ENCODE measurements at regions not wholly inside any gene's neighbourhood (a gene's known extent, or its start where the extent isn't known, plus 50 kb on each side); places are given as distances from the start of the nearest gene placed in this dataset.

GRCh38 chr16:55003916-55004315 is 73.3 kb downstream of the IRX5 start:
- DNase-seq (ENCODE audit: low read depth, low spot score) (no peak), FAIRE-seq (no peak)
- H3K27me3 ChIP-seq (ENCODE audit: control insufficient read depth in 2 of 2, insufficient read depth in 2 of 2, low read length in 2 of 2) = no peaks in the 10 kb centered on the region
- no peak overlapping the region for H3K27ac ChIP-seq (ENCODE audit: insufficient read depth, low read depth, low read length)
- CTCF ChIA-PET = no interaction called here
- no peaks in the 10 kb centered on the region for H3K9me1 ChIP-seq (replicated peaks; ENCODE audit: control insufficient read depth, extremely low read depth, insufficient read depth, low read length)
- intact Hi-C loops (cut with micrococcal nuclease) = no loop called here
- H3K4me3 ChIP-seq (replicated peaks in 1 of 3; ENCODE audit: insufficient read depth in 1 of 3, low read depth in 1 of 3, low read length in 3 of 3) = no peak overlapping the region
- H3K9me3 ChIP-seq (replicated peaks; ENCODE audit: control insufficient read depth, insufficient read depth, low read length) = no peaks in the 10 kb centered on the region
- no peak overlapping the region for H2AFZ ChIP-seq (ENCODE audit: low read depth, low read length)
- no peak overlapping the region for H3K9ac ChIP-seq (replicated peaks; ENCODE audit: extremely low read depth, insufficient read depth, low read length)
- no peaks in the 10 kb centered on the region for H3K36me3 ChIP-seq (ENCODE audit: control insufficient read depth in 2 of 2, extremely low read depth in 1 of 2, insufficient read depth in 2 of 2, low read length in 2 of 2)
- H4K20me1 ChIP-seq (replicated peaks; ENCODE audit: control insufficient read depth, extremely low read depth, insufficient read depth, low read length) = no peaks in the 10 kb centered on the region
- BruUV-seq (replicated peaks) = no TSS peak
- H3K4me1 ChIP-seq (ENCODE audit: control insufficient read depth, extremely low read depth, insufficient read depth, low read length) = no peaks in the 10 kb centered on the region
- no peak overlapping the region for H3K4me2 ChIP-seq (ENCODE audit: insufficient read depth, low read length)
- POLR2A ChIA-PET = no interaction called here
- TF ChIP-seq MYC (IDR thresholded peaks at IDR 0.05; ENCODE audit: low read depth, low read length) (no peak), POLR2AphosphoS5 (IDR thresholded peaks at IDR 0.05; ENCODE audit: insufficient read depth, low read depth, low read length) (no peak), GATA2 (IDR thresholded peaks at IDR 0.05; ENCODE audit: insufficient read depth, insufficient read length, low read depth, low read length) (no peak), EZH2 (IDR thresholded peaks at IDR 0.05; ENCODE audit: borderline replicate concordance, low read depth, low read length, severe bottlenecking) (no peak), POLR2A (IDR thresholded peaks at IDR 0.05; ENCODE audit: low read depth, low read length) (no peak), JUN (IDR thresholded peaks at IDR 0.05; ENCODE audit: borderline replicate concordance, insufficient read depth, insufficient read length, low read depth) (no peak)
- TF ChIP-seq, protein P1, sequence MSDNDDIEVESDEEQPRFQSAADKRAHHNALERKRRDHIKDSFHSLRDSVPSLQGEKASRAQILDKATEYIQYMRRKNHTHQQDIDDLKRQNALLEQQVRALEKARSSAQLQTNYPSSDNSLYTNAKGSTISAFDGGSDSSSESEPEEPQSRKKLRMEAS (IDR thresholded peaks at IDR 0.05; ENCODE audit: insufficient read depth, insufficient read length) = no peak
- dilution Hi-C loops (cut with MboI; ENCODE audit: extremely low pct_ligation_motif_present, low sequenced_read_pairs) = no loop called here
- H3K79me2 ChIP-seq (ENCODE audit: control insufficient read depth, insufficient read depth, low read length) = no peaks in the 10 kb centered on the region

- no peaks in the 10 kb centered on the region for H4K20me1 ChIP-seq (replicated peaks; ENCODE audit: control insufficient read depth, extremely low read depth, insufficient read depth, low read length)
- H3K4me1 ChIP-seq (ENCODE audit: control insufficient read depth, extremely low read depth, insufficient read depth, low read length) = no peaks in the 10 kb centered on the region
- no peak overlapping the region for H3K27ac ChIP-seq (ENCODE audit: insufficient read depth, low read depth, low read length)
- no peaks in the 10 kb centered on the region for H3K9me3 ChIP-seq (replicated peaks; ENCODE audit: control insufficient read depth, insufficient read depth, low read length)
- no peak overlapping the region for H2AFZ ChIP-seq (ENCODE audit: low read depth, low read length)
- H3K36me3 ChIP-seq (ENCODE audit: control insufficient read depth in 2 of 2, extremely low read depth in 1 of 2, insufficient read depth in 2 of 2, low read length in 2 of 2) = no peaks in the 10 kb centered on the region
- no peak for TF ChIP-seq POLR2A (IDR thresholded peaks at IDR 0.05; ENCODE audit: low read depth, low read length)
- TF ChIP-seq, protein P1 (IDR thresholded peaks at IDR 0.05; ENCODE audit: insufficient read depth, insufficient read length) = no peak
- no peak for TF ChIP-seq MYC (IDR thresholded peaks at IDR 0.05; ENCODE audit: low read depth, low read length)
- no peak for TF ChIP-seq POLR2AphosphoS5 (IDR thresholded peaks at IDR 0.05; ENCODE audit: insufficient read depth, low read depth, low read length)
- no peak for TF ChIP-seq CTCF (IDR thresholded peaks at IDR 0.05; ENCODE audit: extremely low read depth in 1 of 2, insufficient read depth in 1 of 2, low read depth in 1 of 2, low read length in 2 of 2)
- TF ChIP-seq EZH2 (IDR thresholded peaks at IDR 0.05; ENCODE audit: borderline replicate concordance, low read depth, low read length, severe bottlenecking) = no peak
- no peak for TF ChIP-seq GATA2 (IDR thresholded peaks at IDR 0.05; ENCODE audit: insufficient read depth, insufficient read length, low read depth, low read length)
- no peak for TF ChIP-seq JUN (IDR thresholded peaks at IDR 0.05; ENCODE audit: borderline replicate concordance, insufficient read depth, insufficient read length, low read depth)
- TF ChIP-seq FOS (IDR thresholded peaks at IDR 0.05; ENCODE audit: borderline replicate concordance, insufficient read depth, low read length) = no peak
- ChIA-PET POLR2A (no interaction called here), CTCF (no interaction called here)
- no peaks in the 10 kb centered on the region for H3K27me3 ChIP-seq (ENCODE audit: control insufficient read depth in 2 of 2, insufficient read depth in 2 of 2, low read length in 2 of 2)
- intact Hi-C loops (cut with micrococcal nuclease) = no loop called here
- no peak for DNase-seq (ENCODE audit: low read depth, low spot score)
- H3K9ac ChIP-seq (replicated peaks; ENCODE audit: extremely low read depth, insufficient read depth, low read length) = no peak overlapping the region
- no peaks in the 10 kb centered on the region for H3K9me1 ChIP-seq (replicated peaks; ENCODE audit: control insufficient read depth, extremely low read depth, insufficient read depth, low read length)
- H3K4me3 ChIP-seq (replicated peaks in 1 of 3; ENCODE audit: insufficient read depth in 1 of 3, low read depth in 1 of 3, low read length in 3 of 3) = no peak overlapping the region
- no TSS peak for BruUV-seq (replicated peaks)
- no peak overlapping the region for H3K4me2 ChIP-seq (ENCODE audit: insufficient read depth, low read length)
- dilution Hi-C loops (cut with MboI; ENCODE audit: extremely low pct_ligation_motif_present, low sequenced_read_pairs) = no loop called here
- FAIRE-seq = no peak
- H3K79me2 ChIP-seq (ENCODE audit: control insufficient read depth, insufficient read depth, low read length) = no peaks in the 10 kb centered on the region
Measured at GRCh38 chr16:55007504-55007903, 76.8 kb downstream of the IRX5 start.

Data from endothelial cell of umbilical vein (primary cell).